H1 (cell line): ENCODE measurements at regions not wholly inside any gene's neighbourhood (a gene's known extent, or its start where the extent isn't known, plus 50 kb on each side); places are given as distances from the start of the nearest gene placed in this dataset.
A peak's percentile ranks its signal among the peaks of the same experiment; 100 is the strongest.

Experiments
- CTCF ChIA-PET: fragments of 300-600 bp; sonication (Branson Sonifier 250); formaldehyde crosslinking; loops from one replicate; lab custom pipeline; 2021; ENCODE audit not compliant: partially characterized antibody; lab: Charles Lee
- POLR2A ChIA-PET: fragments of 300-600 bp; sonication (Branson Sonifier 250); formaldehyde crosslinking; loops from one replicate; lab custom pipeline; 2021; ENCODE audit warnings: inconsistent platforms; ENCODE audit not compliant: partially characterized antibody; lab: Charles Lee
- DNase-seq, 2 experiments: peaks; one replicate each; pipeline versions ENCODE4 v3.0.0 to v3.0.0-alpha.2; 2010 to 2022; ENCODE audit warnings: low spot score in 2 of 2, low read depth in 1 of 2, mixed read lengths in 1 of 2
- FAIRE-seq: peaks from 2 replicates; lab custom pipeline; 2011; peaks lifted over from hg19 to GRCh38; lab: Jason Lieb, UNC
- H2AFZ ChIP-seq: 2 replicates; pipeline ENCODE4 v1.8.1; 2012; ENCODE audit warnings: low read length, inconsistent platforms
- H2AK5ac ChIP-seq: 2 replicates; pipeline ENCODE4 v1.6.1; 2013; ENCODE audit warnings: low read depth, low read length
- H2BK120ac ChIP-seq: replicated peaks from 2 replicates; pipeline ENCODE3; 2013; ENCODE audit warnings: low read depth, low read length, inconsistent platforms
- H2BK12ac ChIP-seq: 2 replicates; pipeline ENCODE4 v1.6.1; 2013; ENCODE audit warnings: low read depth, low read length
- H2BK15ac ChIP-seq: 2 replicates; pipeline ENCODE4 v1.6.1; 2013; ENCODE audit warnings: low read length
- H2BK20ac ChIP-seq: 2 replicates; pipeline ENCODE4 v1.6.1; 2013; ENCODE audit warnings: low read length
- H2BK5ac ChIP-seq: 2 replicates; pipeline ENCODE4 v1.6.1; 2013; ENCODE audit warnings: low read depth, low read length
- H3K14ac ChIP-seq: 2 replicates; pipeline ENCODE4 v1.6.1; 2013; ENCODE audit warnings: inconsistent platforms; ENCODE audit not compliant: insufficient read length
- H3K18ac ChIP-seq: 2 replicates; pipeline ENCODE4 v1.6.1; 2013; ENCODE audit warnings: low read length; ENCODE audit errors: extremely low read depth
- H3K23ac ChIP-seq: 2 replicates; pipeline ENCODE4 v1.6.1; 2013; ENCODE audit warnings: inconsistent platforms; ENCODE audit not compliant: insufficient read length
- H3K23me2 ChIP-seq: 2 replicates; pipeline ENCODE4 v1.6.1; 2013; ENCODE audit warnings: low read depth, low read length
- H3K27ac ChIP-seq: 2 replicates; pipeline ENCODE4 v1.6.1; 2011; ENCODE audit warnings: low read depth, low read length, inconsistent platforms
- H3K27me3 ChIP-seq, 4 experiments: replicated peaks in 1 of 4; 1 replicate in 1 of 4; 2 replicates in 3 of 4; pipeline versions ENCODE4 v1.6.1 to v1.8.1; 2011 to 2013; ENCODE audit warnings: low read length in 3 of 4, mild to moderate bottlenecking in 3 of 4, inconsistent platforms in 2 of 4, mixed read lengths in 2 of 4, moderate library complexity in 1 of 4; ENCODE audit not compliant: control insufficient read depth in 3 of 4, insufficient read depth in 3 of 4; ENCODE audit errors: extremely low read depth in 1 of 4
- H3K36me3 ChIP-seq, 4 experiments: 2 replicates each; pipeline versions ENCODE4 v1.6.1 to v1.8.1; 2011 to 2013; ENCODE audit warnings: mild to moderate bottlenecking in 4 of 4, low read length in 3 of 4, moderate library complexity in 2 of 4, control low read depth in 1 of 4, inconsistent platforms in 1 of 4; ENCODE audit not compliant: insufficient read depth in 4 of 4, control insufficient read depth in 2 of 4
- H3K4ac ChIP-seq: replicated peaks from 2 replicates; pipeline ENCODE3; 2013; ENCODE audit warnings: low read length, low read depth, mixed read lengths, inconsistent platforms; ENCODE audit not compliant: insufficient read length
- H3K4me1 ChIP-seq, 4 experiments: replicated peaks in 1 of 4; 1 replicate in 1 of 4; 2 replicates in 3 of 4; pipeline versions ENCODE4 v1.6.1 to v1.8.1; 2011 to 2013; ENCODE audit warnings: low read length in 3 of 4, inconsistent platforms in 2 of 4, mixed read lengths in 1 of 4; ENCODE audit not compliant: insufficient read depth in 4 of 4, control insufficient read depth in 3 of 4
- H3K4me2 ChIP-seq, 2 experiments: 2 replicates each; pipeline versions ENCODE4 v1.6.1 to v1.8.1; 2011 to 2013; ENCODE audit warnings: low read depth in 2 of 2, low read length in 2 of 2, control low read depth in 1 of 2, inconsistent platforms in 1 of 2, mild to moderate bottlenecking in 1 of 2; ENCODE audit not compliant: insufficient read depth in 1 of 2
- H3K4me3 ChIP-seq, 4 experiments: fragments of 200-600, 300-600 bp in 1 of 4; sonication (generic), shearing (Covaris generic), sonication (Bioruptor Twin) in 1 of 4; 2 replicates each; pipeline versions ENCODE4 v1.5.1 to v1.8.1; 2011 to 2016; ENCODE audit warnings: low read length in 4 of 4, low read depth in 3 of 4, control low read depth in 2 of 4, inconsistent platforms in 2 of 4, mild to moderate bottlenecking in 2 of 4, mixed read lengths in 1 of 4, moderate library complexity in 1 of 4; ENCODE audit not compliant: insufficient read depth in 2 of 4; ENCODE audit errors: extremely low read depth in 1 of 4
- H3K56ac ChIP-seq: replicated peaks from 2 replicates; pipeline ENCODE3; 2013; ENCODE audit warnings: low read depth, mild to moderate bottlenecking, mixed read lengths, low read length, inconsistent platforms; ENCODE audit not compliant: insufficient read length
- H3K79me1 ChIP-seq: 2 replicates; pipeline ENCODE4 v1.6.1; 2013; ENCODE audit warnings: low read depth, low read length, control low read depth
- H3K79me2 ChIP-seq, 2 experiments: 2 replicates each; pipeline versions ENCODE4 v1.6.1 to v1.8.1; 2012 to 2013; ENCODE audit warnings: low read length in 2 of 2, mild to moderate bottlenecking in 2 of 2, inconsistent platforms in 1 of 2; ENCODE audit not compliant: insufficient read depth in 2 of 2, control insufficient read depth in 1 of 2
- H3K9ac ChIP-seq, 4 experiments: replicated peaks in 1 of 4; 1 replicate in 1 of 4; 2 replicates in 3 of 4; pipeline versions ENCODE4 v1.6.1 to v1.8.1; 2011 to 2013; ENCODE audit warnings: low read depth in 3 of 4, low read length in 3 of 4, control low read depth in 2 of 4, mild to moderate bottlenecking in 2 of 4, moderate library complexity in 2 of 4, inconsistent platforms in 1 of 4; ENCODE audit errors: extremely low read depth in 1 of 4
- H3K9me3 ChIP-seq, 2 experiments: 2 replicates each; pipeline versions ENCODE4 v1.6.1 to v1.8.1; 2012 to 2013; ENCODE audit warnings: mild to moderate bottlenecking in 2 of 2, moderate library complexity in 2 of 2, control low read depth in 1 of 2, inconsistent platforms in 1 of 2, low read depth in 1 of 2, low read length in 1 of 2, mixed read lengths in 1 of 2; ENCODE audit not compliant: insufficient read depth in 2 of 2
- H4K20me1 ChIP-seq, 2 experiments: replicated peaks in 1 of 2; 2 replicates each; pipeline versions ENCODE3 to v1.8.1; 2011 to 2013; ENCODE audit warnings: inconsistent platforms in 2 of 2, low read length in 2 of 2, mild to moderate bottlenecking in 1 of 2; ENCODE audit not compliant: insufficient read depth in 2 of 2, control insufficient read depth in 1 of 2
- H4K5ac ChIP-seq: 2 replicates; pipeline ENCODE4 v1.6.1; 2013; ENCODE audit warnings: low read length, low read depth, mixed read lengths, inconsistent platforms; ENCODE audit not compliant: insufficient read length
- H4K8ac ChIP-seq: 2 replicates; pipeline ENCODE4 v1.8.0; 2013; ENCODE audit warnings: mild to moderate bottlenecking, moderate library complexity, low read length, inconsistent platforms; ENCODE audit not compliant: insufficient read depth; ENCODE audit errors: extremely low read depth
- H4K91ac ChIP-seq: replicated peaks from 2 replicates; pipeline ENCODE3; 2013; ENCODE audit warnings: low read length, mixed read lengths, inconsistent platforms; ENCODE audit not compliant: insufficient read length
- CEBPB ChIP-seq: IDR thresholded peaks from 2 replicates; pipeline ENCODE4 v1.6.1; 2012; ENCODE audit warnings: low read depth, low read length
- CREB1 ChIP-seq: IDR thresholded peaks from 2 replicates; pipeline ENCODE4 v1.6.1; 2012; ENCODE audit warnings: inconsistent platforms
- JUND ChIP-seq: IDR thresholded peaks from 2 replicates; pipeline ENCODE4 v1.6.1; 2011; ENCODE audit warnings: mild to moderate bottlenecking, improper control_type of control experiment, low read length
- TEAD4 ChIP-seq: IDR thresholded peaks from 2 replicates; pipeline ENCODE4 v1.6.1; 2012; ENCODE audit warnings: low read depth, low read length, inconsistent platforms, mixed read lengths
- WGBS, 2 experiments: shearing (Covaris generic) in 1 of 2; methylation state at CpG; one replicate each; pipeline versions ENCODE4 v1.1.6 to v1.1.7; 2013 to 2015; ENCODE audit warnings: low lambda C conversion rate in 2 of 2, mixed read lengths in 2 of 2, inconsistent platforms in 1 of 2, low coverage in 1 of 2, missing lambda C conversion rate in 1 of 2; ENCODE audit not compliant: insufficient replicate concordance in 2 of 2, insufficient coverage in 1 of 2, insufficient read length in 1 of 2; ENCODE audit errors: extremely low coverage in 1 of 2, missing lambda C conversion rate in 1 of 2; 5-methylcytosine and 5-hydroxymethylcytosine counted together

- FAIRE-seq = no peak
- no peak overlapping the region for H3K14ac ChIP-seq
- CTCF ChIA-PET = no interaction called here
Measured at GRCh38 chr7:20971219-20971618, 184.5 kb upstream of the SP8 start.

More at GRCh38 chr7:20971219-20971618, 184.5 kb upstream of the SP8 start:
- Histone ChIP-seq H3K9me3 (no peaks in the 10 kb centered on the region), H2BK120ac (no peak overlapping the region), H3K4me1 (no peaks in the 10 kb centered on the region), H2BK20ac (no peak overlapping the region), H3K4me2 (no peak overlapping the region), H4K8ac (no peak overlapping the region), H2BK5ac (no peak overlapping the region), H3K27ac (no peak overlapping the region), H3K4ac (no peak overlapping the region), H3K4me3 (no peak overlapping the region), H3K27me3 (no peaks in the 10 kb centered on the region), H3K56ac (no peak overlapping the region), H3K18ac (no peak overlapping the region), H4K20me1 (no peaks in the 10 kb centered on the region), H3K9ac (no peak overlapping the region), H4K91ac (peak overlapping the region; percentile 10), H2AFZ (no peak overlapping the region), H3K79me2 (no peaks in the 10 kb centered on the region), H3K23ac (no peak overlapping the region), H2BK15ac (no peak overlapping the region), H3K36me3 (no peaks in the 10 kb centered on the region), H4K5ac (no peak overlapping the region), H2BK12ac (no peak overlapping the region), H2AK5ac (no peak overlapping the region), H3K79me1 (no peaks in the 10 kb centered on the region; the same call in 1 of the 2 replicates), H3K23me2 (no peaks in the 10 kb centered on the region)
- TF ChIP-seq JUND = no peak
- no peak for TF ChIP-seq CEBPB
- TF ChIP-seq CREB1 = no peak
- no peak for TF ChIP-seq TEAD4
- DNase-seq = no peak
- POLR2A ChIA-PET = no interaction called here
- WGBS, 2 experiments = 89% methylated on average over 3 of the region's 3 CpGs; no CpG with 5 or more reads in 1 of the 2 experiments
